Loucy (cell line): ENCODE measurements at regions not wholly inside any gene's neighbourhood (a gene's known extent, or its start where the extent isn't known, plus 50 kb on each side); places are given as distances from the start of the nearest gene placed in this dataset.

Source experiments
- H2AFZ ChIP-seq: fragments of 200-600 bp; sonication (generic); 2 replicates; pipeline ENCODE4 v1.6.0; 2016; ENCODE audit warnings: antibody characterized with exemption, mild to moderate bottlenecking, low read length, moderate library complexity
- H3F3A ChIP-seq: fragments of 200-600 bp; 2 replicates; pipeline ENCODE4 v1.6.0; 2016; ENCODE audit warnings: antibody characterized with exemption, low read depth, mild to moderate bottlenecking
- H3K27me3 ChIP-seq: fragments of 200-600 bp; sonication (generic); 2 replicates; pipeline ENCODE4 v1.6.1; 2014; ENCODE audit warnings: low read length, mild to moderate bottlenecking; ENCODE audit not compliant: insufficient read depth, poor library complexity, severe bottlenecking
- H3K36me3 ChIP-seq: fragments of 200-600 bp; sonication (generic); 2 replicates; pipeline ENCODE4 v1.6.1; 2016; ENCODE audit warnings: low read length; ENCODE audit not compliant: insufficient read depth
- H3K4me1 ChIP-seq: fragments of 200-600 bp; sonication (generic); 2 replicates; pipeline ENCODE4 v1.5.1; 2014; ENCODE audit warnings: low read length, mild to moderate bottlenecking; ENCODE audit not compliant: insufficient read depth, poor library complexity, severe bottlenecking
- H3K4me2 ChIP-seq: fragments of 200-600 bp; sonication (generic); 2 replicates; pipeline ENCODE4 v1.6.0; 2014; ENCODE audit warnings: antibody characterized with exemption, low read length, low read depth, mild to moderate bottlenecking; ENCODE audit not compliant: poor library complexity, severe bottlenecking
- H3K4me3 ChIP-seq: fragments of 200-600 bp; sonication (generic); 2 replicates; pipeline ENCODE4 v1.5.1; 2014; ENCODE audit warnings: low read length, mild to moderate bottlenecking, mixed read lengths; ENCODE audit not compliant: poor library complexity, severe bottlenecking
- H3K79me2 ChIP-seq: fragments of 200-600 bp; sonication (generic); 2 replicates; pipeline ENCODE4 v1.6.1; 2014; ENCODE audit warnings: low read length; ENCODE audit not compliant: insufficient read depth
- H3K9ac ChIP-seq: fragments of 200-600 bp; sonication (generic); 2 replicates; pipeline ENCODE4 v1.6.0; 2014; ENCODE audit warnings: mild to moderate bottlenecking, low read depth, low read length, moderate library complexity; ENCODE audit not compliant: poor library complexity, severe bottlenecking
- H3K9me2 ChIP-seq: fragments of 200-600 bp; sonication (generic); replicated peaks from 2 replicates; pipeline ENCODE4 v1.6.1; 2016; ENCODE audit warnings: low read depth, low read length, mixed read lengths
- H3K9me3 ChIP-seq: fragments of 200-600 bp; sonication (generic); 2 replicates; pipeline ENCODE4 v1.6.1; 2014; ENCODE audit warnings: mild to moderate bottlenecking, antibody characterized with exemption, low read length, low read depth; ENCODE audit not compliant: insufficient read depth
- H4K20me1 ChIP-seq: fragments of 200-600 bp; sonication (generic); 2 replicates; pipeline ENCODE4 v1.6.0; 2014; ENCODE audit warnings: antibody characterized with exemption, low read length, mild to moderate bottlenecking; ENCODE audit not compliant: insufficient read depth, poor library complexity, severe bottlenecking
- CTCF ChIP-seq: fragments of 200-600 bp; sonication (generic); conservative IDR thresholded peaks from 2 replicates; pipeline ENCODE4 v1.5.1; 2014; ENCODE audit warnings: mild to moderate bottlenecking, antibody characterized with exemption, low read length
- EZH2phosphoT487 ChIP-seq: fragments of 200-600 bp; IDR thresholded peaks from 2 replicates; pipeline ENCODE4 v1.6.1; 2018; ENCODE audit warnings: antibody characterized with exemption, mild to moderate bottlenecking, moderate library complexity, borderline replicate concordance

- H3K4me3 ChIP-seq: no peak overlapping the region
- no peaks in the 10 kb centered on the region for H3K9me2 ChIP-seq
- TF ChIP-seq CTCF: no peak
- TF ChIP-seq EZH2phosphoT487: no peak
- H2AFZ ChIP-seq: no peak overlapping the region
- H4K20me1 ChIP-seq: no peaks in the 10 kb centered on the region
- no peaks in the 10 kb centered on the region for H3F3A ChIP-seq
- no peaks in the 10 kb centered on the region for H3K27me3 ChIP-seq
- H3K36me3 ChIP-seq: no peaks in the 10 kb centered on the region
- H3K4me1 ChIP-seq: no peaks in the 10 kb centered on the region
- peaks cover 6% of the 10 kb centered on the region; the same call in 1 of the 2 replicates for H3K9me3 ChIP-seq
- H3K79me2 ChIP-seq: no peaks in the 10 kb centered on the region
- H3K9ac ChIP-seq: no peak overlapping the region
- no peak overlapping the region for H3K4me2 ChIP-seq
Observed at GRCh38 chr4:63578383-63578782, 830.9 kb downstream of the TECRL start.

- H2AFZ ChIP-seq: no peak overlapping the region
- TF ChIP-seq CTCF (no peak), EZH2phosphoT487 (no peak)
- no peaks in the 10 kb centered on the region for H3K36me3 ChIP-seq
- H3F3A ChIP-seq: no peaks in the 10 kb centered on the region
- no peaks in the 10 kb centered on the region for H3K9me3 ChIP-seq
- H3K4me1 ChIP-seq: no peaks in the 10 kb centered on the region
- H3K27me3 ChIP-seq: no peaks in the 10 kb centered on the region
- no peaks in the 10 kb centered on the region for H4K20me1 ChIP-seq
- no peak overlapping the region for H3K9ac ChIP-seq
- H3K4me3 ChIP-seq: no peak overlapping the region
- no peaks in the 10 kb centered on the region for H3K9me2 ChIP-seq
- no peaks in the 10 kb centered on the region for H3K79me2 ChIP-seq
- H3K4me2 ChIP-seq: no peak overlapping the region
Observed at GRCh38 chr4:63566658-63567057, 842.6 kb downstream of the TECRL start.

- no peak overlapping the region for H3K4me2 ChIP-seq
- no peaks in the 10 kb centered on the region for H4K20me1 ChIP-seq
- 0 out of 2 replicates have a peak overlapping the region, but pooled peaks have one; percentile 9 for H2AFZ ChIP-seq
- TF ChIP-seq EZH2phosphoT487 (no peak), CTCF (peak; percentile 62)
- H3F3A ChIP-seq: no peaks in the 10 kb centered on the region
- H3K4me3 ChIP-seq: no peak overlapping the region
- no peak overlapping the region for H3K9ac ChIP-seq
- H3K4me1 ChIP-seq: no peaks in the 10 kb centered on the region
- no peaks in the 10 kb centered on the region for H3K79me2 ChIP-seq
- no peaks in the 10 kb centered on the region for H3K36me3 ChIP-seq
- H3K9me3 ChIP-seq: no peaks in the 10 kb centered on the region
- no peaks in the 10 kb centered on the region for H3K9me2 ChIP-seq
- H3K27me3 ChIP-seq: no peaks in the 10 kb centered on the region
Observed at GRCh38 chr4:63563288-63564014, 845.8 kb downstream of the TECRL start.
